ENCODE measurements at regions not wholly inside any gene's neighbourhood (a gene's known extent, or its start where the extent isn't known, plus 50 kb on each side); places are given as distances from the start of the nearest gene placed in this dataset.

- ATAC-seq, result no peak
- Histone ChIP-seq H3K4me3 (no peak overlapping the region), H3K27ac (no peak overlapping the region)
Observed at GRCh38 chr18:44514766-44515165, 165.9 kb upstream of the SETBP1 start.

GRCh38 chr18:44516450-44516849, 164.2 kb upstream of the SETBP1 start:
- no peak for ATAC-seq
- no peak for TF ChIP-seq POLR2A (IDR thresholded peaks at IDR 0.05)
- TF ChIP-seq EP300 (IDR thresholded peaks at IDR 0.05), result no peak
- no peak for TF ChIP-seq CTCF (IDR thresholded peaks at IDR 0.05)
- no peak for TF ChIP-seq POLR2AphosphoS5 (IDR thresholded peaks at IDR 0.05)
- 56 to 80% methylated on average over 1 of the region's 1 CpG for WGBS, 2 donors (ENCODE audit: low coverage in 1 of 2)
- Histone ChIP-seq H3K36me3 (no peaks in the 10 kb centered on the region), H3K4me1 (peaks cover 0 to 8% (median 0%) of the 10 kb centered on the region in 3 donors), H3K4me3 (no peak overlapping the region), H3K27ac (no peak overlapping the region), H3K9me3 (no peaks in the 10 kb centered on the region), H3K27me3 (no peaks in the 10 kb centered on the region)

More at GRCh38 chr18:44514766-44515165, 165.9 kb upstream of the SETBP1 start:
- Histone ChIP-seq H3K36me3 (no peaks in the 10 kb centered on the region), H3K9me3 (no peaks in the 10 kb centered on the region), H3K4me1 (peaks cover 0 to 8% (median 0%) of the 10 kb centered on the region in 3 donors), H3K27me3 (no peaks in the 10 kb centered on the region)
- 88 to 100% methylated on average over 1 of the region's 1 CpG for WGBS, 2 donors (ENCODE audit: low coverage in 1 of 2)
- TF ChIP-seq EP300 (IDR thresholded peaks at IDR 0.05) (no peak), POLR2A (IDR thresholded peaks at IDR 0.05) (no peak), CTCF (IDR thresholded peaks at IDR 0.05) (no peak), POLR2AphosphoS5 (IDR thresholded peaks at IDR 0.05) (no peak)

- Histone ChIP-seq H3K27me3 (no peaks in the 10 kb centered on the region), H3K27ac (no peak overlapping the region), H3K9me3 (no peaks in the 10 kb centered on the region), H3K4me3 (no peak overlapping the region), H3K36me3 (no peaks in the 10 kb centered on the region), H3K4me1 (peaks cover 0 to 8% (median 0%) of the 10 kb centered on the region in 3 donors)
- no peak for ATAC-seq
- no peak for TF ChIP-seq POLR2AphosphoS5 (IDR thresholded peaks at IDR 0.05)
- WGBS, 2 donors (ENCODE audit: low coverage in 1 of 2), result 70 to 97% methylated on average over 2 to 3 of the region's 3 CpGs
Observed at GRCh38 chr18:44517136-44517535, 163.6 kb upstream of the SETBP1 start.

GRCh38 chr18:44518091-44518615, 162.5 kb upstream of the SETBP1 start:
- no peak for ATAC-seq
- H3K36me3 ChIP-seq, result no peaks in the 10 kb centered on the region
- TF ChIP-seq CTCF (IDR thresholded peaks at IDR 0.05) (no peak), EP300 (IDR thresholded peaks at IDR 0.05) (no peak), POLR2AphosphoS5 (IDR thresholded peaks at IDR 0.05) (no peak), POLR2A (IDR thresholded peaks at IDR 0.05) (no peak)
- H3K27ac ChIP-seq, result no peak overlapping the region
- no peak overlapping the region for H3K4me3 ChIP-seq
- H3K27me3 ChIP-seq, result no peaks in the 10 kb centered on the region
- 54 to 82% methylated on average over 4 of the region's 4 CpGs for WGBS, 2 donors (ENCODE audit: low coverage in 1 of 2)
- peaks cover 0 to 8% (median 0%) of the 10 kb centered on the region in 3 donors for H3K4me1 ChIP-seq
- H3K9me3 ChIP-seq, result no peaks in the 10 kb centered on the region

GRCh38 chr18:44518666-44519065, 162.0 kb upstream of the SETBP1 start:
- H3K4me3 ChIP-seq, result no peak overlapping the region
- no peaks in the 10 kb centered on the region for H3K9me3 ChIP-seq
- peaks cover 0 to 8% (median 0%) of the 10 kb centered on the region in 3 donors for H3K4me1 ChIP-seq
- TF ChIP-seq EP300 (IDR thresholded peaks at IDR 0.05) (no peak), POLR2A (IDR thresholded peaks at IDR 0.05) (no peak), POLR2AphosphoS5 (IDR thresholded peaks at IDR 0.05) (no peak)
- WGBS, 2 donors (ENCODE audit: low coverage in 1 of 2), result 91 to 100% methylated on average over 1 of the region's 1 CpG
- no peak for ATAC-seq
- H3K27me3 ChIP-seq, result no peaks in the 10 kb centered on the region
- H3K36me3 ChIP-seq, result no peaks in the 10 kb centered on the region
- H3K27ac ChIP-seq, result no peak overlapping the region

GRCh38 chr18:44520981-44521667, 159.6 kb upstream of the SETBP1 start:
- TF ChIP-seq EP300 (IDR thresholded peaks at IDR 0.05) (no peak), POLR2AphosphoS5 (IDR thresholded peaks at IDR 0.05) (no peak), CTCF (IDR thresholded peaks at IDR 0.05) (no peak), POLR2A (IDR thresholded peaks at IDR 0.05) (no peak)
- Histone ChIP-seq H3K27ac (no peak overlapping the region), H3K36me3 (no peaks in the 10 kb centered on the region), H3K4me1 (no peaks in the 10 kb centered on the region), H3K27me3 (no peaks in the 10 kb centered on the region), H3K9me3 (no peaks in the 10 kb centered on the region), H3K4me3 (no peak overlapping the region)
- 63% methylated on average over 3 of the region's 3 CpGs; no CpG with 5 or more reads in 1 of the 2 donors for WGBS, 2 donors (ENCODE audit: low coverage in 1 of 2)
- no peak for ATAC-seq

All from gastroesophageal sphincter (tissue), 4 donors.